NCI-H2107 treated with DMSO at 0.1 percent for 48 hours (cell line): ENCODE measurements at regions not wholly inside any gene's neighbourhood (a gene's known extent, or its start where the extent isn't known, plus 50 kb on each side); places are given as distances from the start of the nearest gene placed in this dataset.
"Not testable (repeated sequence)": the region's sequence is repeated elsewhere in the genome, so short reads cannot be mapped to it uniquely, and the experiment has no call there.

Experiments used
- DNase-seq: peaks from one replicate; lab custom pipeline; 2025; ENCODE audit not compliant: unreplicated experiment; lab: John Stamatoyannopoulos, UW

DNA sequence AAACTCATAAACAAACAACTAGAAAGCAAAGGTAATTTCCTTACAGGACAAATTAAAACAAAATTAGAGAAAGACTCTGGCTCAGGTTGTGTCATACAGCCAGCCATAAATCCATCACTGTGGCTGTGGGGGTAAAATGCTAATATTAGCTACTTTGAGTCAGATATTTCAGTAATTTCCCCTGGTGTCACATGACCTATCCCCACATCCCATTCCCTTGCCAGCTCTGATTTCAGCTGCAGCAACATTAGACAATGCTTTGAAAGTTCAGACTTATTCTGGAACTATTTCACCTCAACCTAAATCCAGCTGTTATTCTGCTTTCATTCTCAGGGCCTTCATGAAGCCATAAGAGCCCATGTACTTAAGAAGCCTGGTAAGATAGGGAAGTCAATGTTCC lies 55.3 kb downstream of the RPL10L start:
- DNase-seq, result no peak

DNA sequence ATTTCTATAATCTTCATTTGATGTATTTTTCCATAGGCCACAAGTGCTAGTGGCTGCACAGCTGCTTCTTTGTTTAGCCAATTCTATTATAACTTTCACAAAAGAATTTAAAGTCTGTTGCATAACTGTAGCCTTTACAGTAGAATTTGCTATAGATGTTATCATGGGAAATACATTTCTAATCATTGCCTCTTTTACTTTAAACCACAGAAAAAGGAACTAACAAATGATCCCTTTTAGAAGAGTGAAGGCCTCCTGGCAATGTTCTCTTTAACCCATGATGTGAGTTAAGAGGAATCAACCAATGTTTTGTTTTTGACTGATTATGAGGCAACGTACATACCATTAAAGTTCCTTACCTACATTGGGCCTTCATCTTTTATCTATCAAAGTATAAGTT lies 68.8 kb downstream of the RPL10L start:
- no peak for DNase-seq

DNA sequence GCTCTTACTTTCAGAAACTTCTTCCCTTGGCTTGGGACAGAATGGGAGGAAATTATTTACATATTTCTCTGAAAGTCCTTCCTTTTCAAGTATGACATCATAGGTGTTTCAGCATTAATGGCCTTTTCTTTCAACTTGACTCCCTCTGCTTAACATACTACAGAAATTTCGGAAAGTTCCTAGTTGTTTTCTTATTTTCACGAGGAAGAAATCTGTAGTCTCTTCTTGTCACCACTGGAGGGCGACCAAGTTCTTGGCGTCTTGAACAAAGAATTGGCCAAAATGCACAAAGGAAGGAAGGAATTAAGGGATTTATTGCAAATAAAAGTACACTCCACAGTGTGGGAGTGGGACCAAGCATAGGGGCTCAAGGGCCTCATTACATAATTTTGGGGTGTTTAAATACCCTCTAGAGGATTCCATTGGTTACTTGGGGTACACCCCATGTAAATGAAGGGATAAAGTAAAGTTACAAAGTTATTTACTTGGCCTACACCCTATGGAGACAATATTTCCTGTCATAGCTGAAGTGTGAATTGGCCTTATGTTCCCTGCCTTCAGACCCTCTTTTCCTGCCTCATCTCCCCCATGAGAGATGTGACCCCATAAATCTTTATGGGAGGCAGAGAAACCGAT lies 70.4 kb downstream of the RPL10L start:
- DNase-seq, result no peak

DNA sequence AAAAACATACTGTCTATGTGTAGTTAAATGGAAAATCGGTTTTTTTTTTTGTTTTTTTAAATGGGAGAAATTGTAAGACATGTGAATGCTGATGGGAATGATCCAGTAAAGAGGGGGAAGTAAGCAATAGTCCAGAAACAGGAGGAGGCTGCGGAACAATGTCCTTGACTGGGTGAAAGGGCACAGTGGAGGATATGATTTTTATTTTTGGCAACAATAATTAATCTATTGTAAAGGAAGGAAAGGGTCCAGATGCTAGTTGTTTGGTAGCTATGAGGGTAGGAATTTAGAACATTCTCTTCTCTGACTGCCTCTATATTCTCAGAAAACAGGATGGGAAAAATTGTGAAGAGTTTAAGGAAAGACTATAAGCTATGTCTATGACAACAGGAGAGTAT lies 76.6 kb downstream of the RPL10L start:
- DNase-seq, result no peak

DNA sequence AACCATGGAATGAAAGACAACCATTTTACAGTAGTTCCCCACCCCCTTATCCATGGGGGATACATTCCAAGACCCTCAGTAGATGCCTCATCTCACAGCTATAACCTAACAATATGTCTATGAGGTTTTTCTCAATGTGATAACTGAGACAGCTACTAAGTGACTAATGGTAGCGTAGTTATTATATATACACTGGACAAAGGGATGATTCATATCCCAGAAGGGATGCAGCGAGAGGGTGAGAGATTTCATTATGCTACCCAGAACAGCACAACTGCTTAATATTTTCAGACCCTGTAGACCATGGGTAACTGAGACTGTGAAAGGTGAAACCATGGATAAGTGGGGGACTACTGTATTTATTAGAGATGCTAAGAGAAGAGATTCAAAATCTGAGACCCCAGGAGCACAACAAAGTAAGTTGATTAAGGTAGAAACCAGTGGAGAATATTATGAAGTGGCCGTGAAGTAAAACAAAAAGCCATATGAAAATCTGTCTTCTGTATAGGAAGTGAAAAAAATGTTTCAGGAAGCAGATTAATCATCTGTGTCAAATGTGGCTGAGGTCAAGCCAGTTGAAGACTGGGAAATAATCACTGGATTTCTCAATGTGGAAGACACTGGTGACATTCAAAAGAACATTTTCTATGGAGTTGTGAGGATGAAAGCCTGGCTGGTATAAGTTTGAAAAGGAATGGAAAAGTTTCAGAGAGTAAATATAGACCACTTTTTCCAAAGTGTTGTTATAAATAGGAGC lies 77.2 kb downstream of the RPL10L start:
- no peak for DNase-seq

DNA sequence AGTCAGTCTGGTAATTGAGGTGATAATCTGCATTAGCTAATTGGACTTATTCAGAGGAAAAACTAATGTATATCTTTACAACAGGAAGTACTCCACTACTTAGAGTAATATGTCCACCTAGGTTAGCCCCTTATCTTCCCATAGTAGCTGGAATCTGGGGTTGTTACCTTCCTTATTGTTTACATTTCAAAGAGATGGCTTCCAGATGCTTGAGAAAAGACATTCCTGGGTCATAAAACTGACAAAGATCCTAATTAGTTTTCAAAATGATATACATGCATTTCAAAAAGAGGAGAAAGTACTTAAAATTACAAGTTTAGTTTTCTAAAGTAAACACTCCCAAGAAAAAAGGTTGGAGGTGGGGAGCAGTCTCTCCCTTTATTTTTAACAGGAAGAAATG lies 78.1 kb downstream of the RPL10L start:
- DNase-seq, result no peak

DNA sequence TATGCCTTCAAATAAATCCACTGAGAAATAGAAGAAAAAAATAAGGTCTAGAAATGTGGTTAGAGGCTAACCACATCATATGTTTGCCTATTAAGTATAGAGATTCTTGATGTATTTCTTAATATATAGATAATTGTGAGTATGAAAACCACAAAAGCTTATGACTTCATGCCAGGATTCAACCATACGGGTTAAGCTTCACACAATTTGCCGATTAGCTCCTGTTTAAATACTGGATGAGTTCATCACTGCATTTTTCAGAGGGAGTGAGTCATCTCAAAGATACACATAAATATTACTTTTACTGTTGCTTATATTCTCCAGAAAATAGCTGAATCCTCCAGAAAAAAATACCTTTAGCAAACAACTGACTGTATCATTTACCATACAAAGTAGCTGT lies 79.6 kb downstream of the RPL10L start:
- DNase-seq, result no peak

DNA sequence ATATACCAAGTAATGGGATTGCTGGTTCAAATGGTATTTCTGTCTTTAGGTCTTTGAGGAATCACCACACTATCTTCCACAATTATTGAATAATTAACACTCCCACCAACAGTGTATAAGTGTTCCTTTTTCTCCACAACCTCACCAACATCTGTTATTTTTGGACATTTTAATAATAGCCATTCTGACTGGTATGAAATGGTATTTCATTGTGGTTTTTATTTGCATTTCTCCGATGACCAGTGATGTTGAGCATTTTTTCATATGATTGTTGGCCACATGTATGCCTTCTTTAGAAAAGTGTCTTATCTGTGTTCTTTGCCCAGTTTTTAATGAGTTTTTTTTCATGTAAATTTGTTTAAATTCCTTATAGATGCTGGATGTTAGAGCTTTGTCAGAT lies 83.4 kb downstream of the RPL10L start:
- not testable (repeated sequence) for DNase-seq

DNA sequence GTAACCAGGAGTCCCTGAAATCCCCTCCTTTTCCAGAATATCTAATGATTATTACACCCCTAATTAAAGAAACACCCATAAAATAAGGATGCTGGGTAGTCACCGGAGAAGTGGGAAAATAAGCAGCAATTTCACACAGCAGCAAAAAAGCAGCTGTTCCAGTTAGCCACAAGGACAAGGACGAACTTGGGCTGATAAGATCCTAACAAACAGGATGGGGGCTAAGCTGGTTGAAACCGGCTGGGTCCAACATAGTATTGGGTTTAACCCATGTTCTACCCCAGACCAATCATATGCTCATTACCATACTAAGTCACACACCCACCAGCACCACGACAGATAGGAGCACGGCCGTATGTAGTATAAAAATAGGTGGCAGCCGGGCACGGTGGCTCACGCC lies 100.7 kb downstream of the RPL10L start:
- DNase-seq, result no peak

DNA sequence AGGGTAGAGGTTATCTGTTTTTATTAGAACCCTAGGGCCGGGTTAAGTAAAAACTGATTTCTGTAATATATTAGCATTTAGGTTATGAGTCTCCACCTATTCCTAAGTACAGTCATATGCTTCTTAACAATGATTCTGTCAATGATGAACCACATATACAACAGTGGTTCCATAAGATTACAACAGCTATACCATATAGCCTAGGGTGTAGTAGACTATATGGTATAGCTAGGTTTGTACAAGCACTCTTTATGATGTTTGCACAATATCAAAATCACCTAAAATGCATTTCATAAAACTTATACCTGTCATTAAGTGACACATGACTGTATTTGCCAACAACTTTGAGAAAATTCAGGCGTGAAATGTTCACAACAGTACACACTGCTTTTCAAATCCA lies 110.6 kb downstream of the RPL10L start:
- DNase-seq, result no peak

DNA sequence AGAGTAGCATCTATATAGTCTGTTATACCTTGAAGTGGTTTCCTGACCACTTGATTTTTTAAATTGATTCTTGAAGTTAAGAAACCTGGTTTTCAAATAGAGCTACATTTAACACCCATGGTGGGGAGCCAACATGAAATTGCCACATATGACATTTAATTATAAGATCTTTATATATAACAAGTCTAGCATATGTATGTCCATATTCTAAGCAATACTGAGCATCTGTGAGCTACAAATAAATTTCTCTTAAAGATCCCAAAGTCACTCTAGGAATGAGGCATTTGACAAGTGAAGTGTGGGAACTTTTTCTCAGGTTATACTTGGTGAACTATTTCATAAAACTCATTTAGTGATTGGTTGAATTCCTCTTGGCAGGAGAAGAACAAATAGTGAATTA lies 132.5 kb downstream of the RPL10L start:
- no peak for DNase-seq

DNA sequence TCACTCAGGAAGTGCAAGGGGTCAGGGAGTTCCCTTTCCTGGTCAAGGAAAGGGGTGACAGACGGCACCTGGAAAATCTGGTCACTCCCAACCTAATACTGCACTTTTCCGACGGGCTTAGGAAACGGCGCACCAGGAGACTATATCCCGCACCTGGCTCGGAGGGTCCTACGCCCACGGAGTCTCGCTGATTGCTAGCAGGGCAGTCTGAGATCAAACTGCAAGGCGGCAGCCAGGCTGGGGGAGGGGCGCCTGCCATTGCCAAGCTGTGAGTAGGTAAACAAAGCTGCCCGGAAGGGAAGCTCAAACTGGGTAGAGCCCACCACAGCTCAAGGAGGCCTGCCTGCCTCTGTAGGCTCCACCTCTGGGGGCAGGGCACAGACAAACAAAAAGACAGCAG lies 142.8 kb downstream of the RPL10L start:
- not testable (repeated sequence) for DNase-seq

DNA sequence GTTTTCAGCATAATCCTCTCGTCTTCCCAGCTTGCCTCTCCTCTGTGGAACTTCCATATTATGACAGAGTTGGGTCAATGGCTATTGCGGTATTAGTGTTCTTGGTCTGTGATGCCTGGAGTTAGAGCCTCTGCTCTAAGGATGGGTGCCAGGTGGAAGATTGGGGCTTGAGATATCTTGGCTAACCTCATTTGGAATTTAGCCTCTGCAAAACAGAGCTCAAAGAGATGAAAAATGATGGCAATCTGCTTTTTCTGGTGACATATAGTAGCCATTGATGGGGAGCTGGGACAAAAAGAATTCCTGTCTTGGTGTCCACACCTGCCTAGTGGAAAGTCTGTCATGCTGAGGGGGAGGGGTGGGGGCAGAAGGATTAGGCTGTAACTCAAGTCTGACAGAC lies 152.1 kb downstream of the RPL10L start:
- no peak for DNase-seq

DNA sequence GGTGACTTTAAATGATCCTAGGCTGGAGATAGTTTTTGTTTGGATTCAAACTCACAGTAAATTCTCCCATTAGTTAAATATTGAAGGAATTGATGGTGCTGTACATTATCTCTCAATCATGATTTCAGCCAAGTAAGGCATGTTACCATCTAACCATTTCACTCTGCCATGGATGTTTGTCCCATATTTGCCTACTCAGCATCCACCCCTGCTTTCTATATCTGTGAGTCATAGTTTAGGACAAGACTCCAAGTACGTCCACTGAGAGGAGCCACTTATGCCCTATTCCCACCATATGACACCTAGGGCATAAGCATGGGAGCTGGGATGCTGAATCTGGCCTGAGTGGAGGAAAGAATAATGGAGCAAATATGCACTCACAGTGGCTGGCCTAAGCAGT lies 155.2 kb downstream of the RPL10L start:
- no peak for DNase-seq

DNA sequence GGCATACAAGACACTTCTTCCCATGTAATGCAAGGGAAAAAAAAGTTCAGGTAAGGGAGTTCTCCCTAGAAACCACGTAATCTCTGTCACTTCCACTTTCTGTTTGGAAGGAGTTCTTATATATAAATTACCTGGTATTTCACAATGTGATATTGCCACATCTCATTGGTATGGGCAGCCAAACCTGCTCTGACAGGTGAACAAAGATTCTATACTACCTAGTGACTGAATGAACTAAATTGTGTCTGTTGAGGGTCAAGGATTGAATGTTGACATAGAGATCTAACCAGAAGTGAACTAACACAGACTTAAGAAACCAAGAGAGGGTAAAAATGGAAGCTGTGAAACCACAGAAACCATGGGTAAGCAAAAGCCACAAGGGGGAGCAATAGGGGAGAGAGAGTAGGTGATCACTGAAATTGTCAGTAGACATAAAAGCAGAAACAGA lies 161.3 kb downstream of the RPL10L start:
- peak; percentile 29 for DNase-seq

DNA sequence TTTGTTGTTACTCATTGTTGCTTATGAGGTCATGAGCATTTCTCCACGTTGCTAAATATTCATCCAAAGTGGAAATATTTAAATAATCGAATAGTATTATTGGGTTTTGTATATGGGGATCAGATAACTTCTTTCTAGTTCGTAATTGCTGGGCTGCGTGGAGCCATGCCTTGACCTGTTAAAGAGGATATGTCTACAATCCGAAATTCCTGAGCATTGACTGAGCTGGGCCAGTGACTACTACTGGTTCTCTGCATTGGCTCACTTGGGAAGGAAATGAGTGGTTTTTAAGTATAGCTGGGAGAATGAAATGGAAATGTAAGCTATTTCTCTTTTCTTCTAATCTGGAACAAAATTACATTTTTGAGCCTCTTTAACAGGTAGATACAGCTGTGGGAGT lies 163.2 kb downstream of the RPL10L start:
- no peak for DNase-seq

DNA sequence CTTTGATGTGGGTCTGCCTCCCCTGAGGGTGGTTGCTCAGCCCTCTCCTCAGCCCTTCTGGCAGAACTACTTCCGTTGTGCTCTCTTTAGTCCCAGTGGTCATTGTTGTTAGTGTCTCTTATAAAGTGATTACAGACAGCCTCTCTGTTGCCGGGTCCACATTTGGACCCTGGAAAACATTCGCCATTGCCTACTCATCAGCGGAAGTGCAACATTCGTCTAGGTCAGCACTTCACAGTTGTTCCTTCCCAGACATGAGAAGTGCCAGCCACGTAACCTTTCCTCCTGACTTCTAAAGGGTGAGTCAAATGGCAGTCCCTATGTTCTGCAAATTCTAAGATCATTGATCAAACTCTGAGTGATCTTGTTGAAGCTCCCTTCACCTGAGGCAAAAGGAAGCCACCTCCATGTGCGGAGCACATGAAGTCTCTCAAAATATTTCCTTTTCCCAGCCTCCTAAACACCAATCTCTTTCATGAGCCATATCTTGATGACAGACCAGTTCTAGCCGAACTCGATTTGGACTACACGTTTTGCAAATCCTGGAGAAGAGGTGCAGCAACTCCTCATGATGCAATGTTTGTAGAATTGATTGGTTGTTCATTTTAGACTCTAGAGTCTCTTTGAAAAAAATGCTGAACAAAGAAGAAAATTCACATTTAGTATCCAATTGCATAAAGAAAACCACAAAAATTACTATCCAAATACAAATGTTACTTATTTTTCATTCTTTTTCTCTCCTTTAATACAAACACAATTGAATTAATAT lies 163.8 kb downstream of the RPL10L start:
- DNase-seq, result no peak

DNA sequence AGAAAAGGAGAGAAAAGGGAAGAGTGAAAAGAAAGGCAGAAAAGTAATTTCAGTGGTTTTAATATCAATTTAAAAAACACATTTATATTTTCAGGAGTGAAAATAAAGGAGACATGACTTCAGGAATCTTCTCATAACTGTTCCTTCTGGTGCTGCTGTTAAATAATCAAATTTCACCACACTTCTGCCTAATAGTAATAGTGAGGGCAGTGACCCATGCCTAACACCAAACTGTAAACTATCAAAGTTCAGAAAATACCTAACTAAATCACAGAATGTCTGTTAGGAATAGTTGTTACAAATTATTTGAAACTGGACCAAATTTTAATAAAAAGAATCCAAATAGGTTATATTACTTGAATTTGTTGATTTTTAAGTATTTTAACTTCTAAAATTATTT lies 169.4 kb downstream of the RPL10L start:
- DNase-seq, result no peak

DNA sequence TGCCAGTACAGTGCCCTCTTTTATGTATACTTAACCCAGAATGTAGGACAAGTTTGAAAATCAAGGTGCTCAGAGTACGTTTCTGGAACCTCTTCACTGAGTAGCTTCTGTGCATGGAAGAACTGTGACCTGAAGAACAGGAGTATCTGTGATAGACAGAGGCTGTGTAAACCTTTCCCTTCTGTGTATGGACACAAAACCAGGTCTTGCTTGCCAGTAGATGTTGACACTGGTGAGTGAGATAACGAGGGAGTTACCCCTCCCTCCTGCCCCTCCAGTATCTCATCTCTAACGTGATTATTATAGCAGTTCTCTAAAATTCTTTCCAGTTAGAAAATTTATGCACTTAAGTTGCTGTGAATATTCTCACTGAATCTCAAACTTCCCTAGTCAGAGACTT lies 170.8 kb downstream of the RPL10L start:
- no peak for DNase-seq

DNA sequence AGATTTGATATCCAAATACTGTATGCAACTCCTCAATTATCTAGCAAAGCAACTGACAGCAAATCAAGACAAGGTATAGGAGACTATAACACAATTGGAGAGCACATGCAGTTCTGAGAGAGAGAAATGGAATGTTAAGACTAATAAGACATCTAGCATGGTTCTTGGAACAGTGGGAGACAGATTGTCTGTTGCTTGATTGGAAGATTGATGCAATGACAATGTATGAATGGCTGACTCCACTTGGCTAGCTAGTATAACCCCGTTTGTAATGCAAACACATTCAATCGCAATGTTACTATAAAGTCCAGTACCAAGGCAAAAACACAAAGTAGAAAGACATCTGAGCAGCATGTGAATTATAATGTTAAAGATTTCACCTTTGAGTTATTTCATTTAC lies 179.3 kb downstream of the RPL10L start:
- no peak for DNase-seq

DNA sequence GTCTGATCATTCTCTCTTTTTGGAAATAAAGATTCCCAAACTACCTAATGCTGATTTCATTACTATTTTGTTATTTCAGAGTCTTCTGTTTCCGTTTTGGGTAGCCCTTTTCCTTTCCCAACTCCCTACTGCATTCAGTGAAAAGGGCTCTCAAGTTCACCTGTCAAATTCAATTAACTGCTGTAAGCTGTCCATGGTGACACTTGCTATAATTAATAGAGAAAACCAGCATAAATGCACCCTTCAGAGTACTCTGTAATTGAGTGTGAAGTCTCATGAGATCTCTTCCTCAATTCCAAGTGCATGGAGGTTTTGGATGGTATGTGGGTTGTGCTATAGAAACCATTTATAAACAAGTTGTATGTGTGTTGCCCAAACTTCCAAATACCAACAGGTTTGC lies 187.2 kb downstream of the RPL10L start:
- DNase-seq, result no peak

DNA sequence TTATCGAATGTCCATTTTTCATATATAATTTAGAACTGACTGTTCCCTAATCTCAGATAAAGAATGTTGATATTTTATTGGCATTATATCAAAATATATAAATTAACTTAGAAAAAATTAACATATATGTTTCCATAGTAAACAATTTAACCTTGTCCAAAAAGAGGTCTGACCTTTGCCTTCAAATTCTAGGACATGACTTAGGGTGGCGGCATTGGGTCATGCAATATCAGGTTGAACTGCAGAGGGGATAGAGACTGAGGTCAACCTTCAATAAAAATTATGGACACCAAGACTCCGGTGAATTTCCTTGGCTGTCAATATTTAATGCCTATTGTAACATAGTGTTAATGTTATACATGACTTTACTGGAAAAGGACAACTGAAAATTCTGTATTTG lies 199.8 kb downstream of the RPL10L start:
- no peak for DNase-seq
